ENCODE measurements at regions not wholly inside any gene's neighbourhood (a gene's known extent, or its start where the extent isn't known, plus 50 kb on each side); places are given as distances from the start of the nearest gene placed in this dataset.

DNA sequence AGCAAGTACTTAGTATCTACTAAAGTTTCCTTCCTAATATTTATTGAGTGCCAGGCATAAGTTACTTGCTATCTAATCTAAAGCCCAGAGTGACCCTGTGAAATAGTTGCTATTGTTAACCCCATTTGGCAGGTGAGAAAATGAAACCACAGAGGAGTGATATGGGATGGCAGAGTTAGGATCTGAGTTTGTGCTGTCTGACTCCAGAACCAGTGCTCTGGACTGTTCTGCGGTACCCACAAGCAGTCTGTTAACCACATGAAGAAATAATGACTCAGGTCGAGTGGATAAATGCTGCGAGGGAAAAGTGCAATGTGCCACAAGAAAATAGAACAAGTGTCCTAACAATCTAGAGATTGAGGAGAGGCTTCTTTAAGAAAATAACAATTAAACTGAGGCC lies 60.7 kb upstream of the GZMB start:
- Histone ChIP-seq H3K9me3 (ENCODE audit: control insufficient read depth, insufficient read depth, low read depth, low read length) (no peaks in the 10 kb centered on the region), H3K36me3 (ENCODE audit: control insufficient read depth in 2 of 2, insufficient read depth in 1 of 2, low read length in 2 of 2) (no peaks in the 10 kb centered on the region), H3K4me3 (ENCODE audit: low read depth, low read length) (no peak overlapping the region), H3K4me1 (ENCODE audit: control insufficient read depth, insufficient read depth, low read length) (no peaks in the 10 kb centered on the region), H3K27ac (ENCODE audit: extremely low read depth, low read depth, low read length) (no peak overlapping the region)
- TF ChIP-seq BCL11A (tag by site-specific recombination; IDR thresholded peaks at IDR 0.05; ENCODE audit: low read depth) (no peak), ZIC2 (tag by site-specific recombination; IDR thresholded peaks at IDR 0.05) (no peak), HOXA7 (CRISPR knock-in tag; IDR thresholded peaks at IDR 0.05; ENCODE audit: borderline replicate concordance) (no peak), ZNF324 (tag by site-specific recombination; IDR thresholded peaks at IDR 0.05) (no peak)
- POLR2A ChIA-PET: no interaction called here
- CTCF ChIA-PET: no interaction called here

DNA sequence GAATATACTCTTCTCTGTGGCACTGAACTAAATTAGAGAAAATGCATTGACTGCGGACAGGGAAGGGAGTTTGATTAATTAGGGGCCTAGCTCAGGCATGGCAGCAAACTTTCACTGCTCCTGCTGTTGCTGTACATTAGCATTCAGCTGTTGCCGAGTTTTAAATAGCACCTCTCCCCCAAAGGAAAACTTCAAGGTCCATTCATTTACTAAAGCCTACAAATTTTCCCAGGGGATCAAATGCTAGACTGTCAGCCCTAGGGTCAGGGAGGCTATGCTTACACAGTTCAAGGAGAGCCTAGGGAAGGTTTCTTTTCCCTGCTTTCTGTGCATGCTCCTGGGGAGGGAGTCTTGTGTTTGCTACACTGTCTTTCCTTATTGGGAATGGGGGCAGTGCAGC lies 60.0 kb upstream of the GZMB start:
- H3K9me3 ChIP-seq (ENCODE audit: control insufficient read depth, insufficient read depth, low read depth, low read length): no peaks in the 10 kb centered on the region
- no peaks in the 10 kb centered on the region for H3K36me3 ChIP-seq (ENCODE audit: control insufficient read depth in 2 of 2, insufficient read depth in 1 of 2, low read length in 2 of 2)
- H3K4me3 ChIP-seq (ENCODE audit: low read depth, low read length): no peak overlapping the region
- no peaks in the 10 kb centered on the region for H3K4me1 ChIP-seq (ENCODE audit: control insufficient read depth, insufficient read depth, low read length)
- no peak overlapping the region for H3K27ac ChIP-seq (ENCODE audit: extremely low read depth, low read depth, low read length)
- POLR2A ChIA-PET: no interaction called here
- CTCF ChIA-PET: interaction anchor here (0.7 kb wide), 1 partner anchor 259 kb away, joined by 6 read pairs; no protein-coding TSS in a partner anchor
- TF ChIP-seq ZFP41 (tag by site-specific recombination; IDR thresholded peaks at IDR 0.05; ENCODE audit: borderline replicate concordance) (no peak), ZNF114 (tag by site-specific recombination; IDR thresholded peaks at IDR 0.05) (no peak), ZNF274 (IDR thresholded peaks at IDR 0.05; ENCODE audit: low read length) (no peak), ZNF274 (tag by site-specific recombination; IDR thresholded peaks at IDR 0.05; ENCODE audit: borderline replicate concordance) (no peak), KLF1 (tag by site-specific recombination; IDR thresholded peaks at IDR 0.05) (no peak), ZNF776 (tag by site-specific recombination; IDR thresholded peaks at IDR 0.05; ENCODE audit: borderline replicate concordance) (no peak), ZEB2 (tag by site-specific recombination; IDR thresholded peaks at IDR 0.05) (no peak), ZNF174 (tag by site-specific recombination; IDR thresholded peaks at IDR 0.05) (no peak), ZNF621 (tag by site-specific recombination; IDR thresholded peaks at IDR 0.05) (no peak), ZNF302 (tag by site-specific recombination; IDR thresholded peaks at IDR 0.05; ENCODE audit: low read depth) (no peak), ZNF585B (tag by site-specific recombination; IDR thresholded peaks at IDR 0.05) (no peak), ZNF19 (tag by site-specific recombination; IDR thresholded peaks at IDR 0.05; ENCODE audit: low read depth) (no peak), ZNF221 (tag by site-specific recombination; IDR thresholded peaks at IDR 0.05; ENCODE audit: borderline replicate concordance) (no peak), ZNF629 (tag by site-specific recombination; IDR thresholded peaks at IDR 0.05) (no peak), ZNF354C (tag by site-specific recombination; IDR thresholded peaks at IDR 0.05; ENCODE audit: borderline replicate concordance, low read depth) (no peak), REPIN1 (tag by site-specific recombination; IDR thresholded peaks at IDR 0.05; ENCODE audit: low read depth) (no peak), ZNF223 (tag by site-specific recombination; IDR thresholded peaks at IDR 0.05) (no peak)
- TF ChIP-seq, protein P1, sequence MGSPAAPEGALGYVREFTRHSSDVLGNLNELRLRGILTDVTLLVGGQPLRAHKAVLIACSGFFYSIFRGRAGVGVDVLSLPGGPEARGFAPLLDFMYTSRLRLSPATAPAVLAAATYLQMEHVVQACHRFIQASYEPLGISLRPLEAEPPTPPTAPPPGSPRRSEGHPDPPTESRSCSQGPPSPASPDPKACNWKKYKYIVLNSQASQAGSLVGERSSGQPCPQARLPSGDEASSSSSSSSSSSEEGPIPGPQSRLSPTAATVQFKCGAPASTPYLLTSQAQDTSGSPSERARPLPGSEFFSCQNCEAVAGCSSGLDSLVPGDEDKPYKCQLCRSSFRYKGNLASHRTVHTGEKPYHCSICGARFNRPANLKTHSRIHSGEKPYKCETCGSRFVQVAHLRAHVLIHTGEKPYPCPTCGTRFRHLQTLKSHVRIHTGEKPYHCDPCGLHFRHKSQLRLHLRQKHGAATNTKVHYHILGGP (tag by site-specific recombination; IDR thresholded peaks at IDR 0.05): no peak
- TF ChIP-seq, protein P2, sequence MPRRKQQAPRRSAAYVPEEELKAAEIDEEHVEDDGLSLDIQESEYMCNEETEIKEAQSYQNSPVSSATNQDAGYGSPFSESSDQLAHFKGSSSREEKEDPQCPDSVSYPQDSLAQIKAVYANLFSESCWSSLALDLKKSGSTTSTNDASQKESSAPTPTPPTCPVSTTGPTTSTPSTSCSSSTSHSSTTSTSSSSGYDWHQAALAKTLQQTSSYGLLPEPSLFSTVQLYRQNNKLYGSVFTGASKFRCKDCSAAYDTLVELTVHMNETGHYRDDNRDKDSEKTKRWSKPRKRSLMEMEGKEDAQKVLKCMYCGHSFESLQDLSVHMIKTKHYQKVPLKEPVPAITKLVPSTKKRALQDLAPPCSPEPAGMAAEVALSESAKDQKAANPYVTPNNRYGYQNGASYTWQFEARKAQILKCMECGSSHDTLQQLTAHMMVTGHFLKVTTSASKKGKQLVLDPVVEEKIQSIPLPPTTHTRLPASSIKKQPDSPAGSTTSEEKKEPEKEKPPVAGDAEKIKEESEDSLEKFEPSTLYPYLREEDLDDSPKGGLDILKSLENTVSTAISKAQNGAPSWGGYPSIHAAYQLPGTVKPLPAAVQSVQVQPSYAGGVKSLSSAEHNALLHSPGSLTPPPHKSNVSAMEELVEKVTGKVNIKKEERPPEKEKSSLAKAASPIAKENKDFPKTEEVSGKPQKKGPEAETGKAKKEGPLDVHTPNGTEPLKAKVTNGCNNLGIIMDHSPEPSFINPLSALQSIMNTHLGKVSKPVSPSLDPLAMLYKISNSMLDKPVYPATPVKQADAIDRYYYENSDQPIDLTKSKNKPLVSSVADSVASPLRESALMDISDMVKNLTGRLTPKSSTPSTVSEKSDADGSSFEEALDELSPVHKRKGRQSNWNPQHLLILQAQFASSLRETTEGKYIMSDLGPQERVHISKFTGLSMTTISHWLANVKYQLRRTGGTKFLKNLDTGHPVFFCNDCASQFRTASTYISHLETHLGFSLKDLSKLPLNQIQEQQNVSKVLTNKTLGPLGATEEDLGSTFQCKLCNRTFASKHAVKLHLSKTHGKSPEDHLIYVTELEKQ (tag by site-specific recombination; IDR thresholded peaks at IDR 0.05; ENCODE audit: borderline replicate concordance): no peak

Measured in HEK293 (cell line).